Caco-2 (cell line): ENCODE measurements at regions not wholly inside any gene's neighbourhood (a gene's known extent, or its start where the extent isn't known, plus 50 kb on each side); places are given as distances from the start of the nearest gene placed in this dataset.

Experiments
- BruUV-seq: library from RNA; stranded (reverse); fragments of 400-500 nt; replicated peaks from 2 replicates; lab custom pipeline; 2021; lab: Mats Ljungman, UMichigan
- CTCF ChIA-PET: fragments of 300-600 bp; sonication (Branson Sonifier 250); formaldehyde crosslinking; loops from one replicate; lab custom pipeline; 2022; ENCODE audit warnings: antibody characterized with exemption; lab: Charles Lee
- POLR2A ChIA-PET: fragments of 300-600 bp; sonication (Branson Sonifier 250); formaldehyde crosslinking; loops from one replicate; lab custom pipeline; 2022; ENCODE audit warnings: antibody characterized with exemption; lab: Charles Lee
- DNase-seq, 2 experiments: peaks; one replicate each; pipeline versions ENCODE4 v3.0.0 to v3.0.0-alpha.2; 2020 to 2022
- H3K27me3 ChIP-seq: replicated peaks from 2 replicates; pipeline ENCODE4 v1.6.0; 2011; ENCODE audit warnings: low read length; ENCODE audit not compliant: control insufficient read depth, insufficient read depth
- H3K36me3 ChIP-seq: 2 replicates; pipeline ENCODE4 v1.5.1; 2011; ENCODE audit warnings: low read length; ENCODE audit not compliant: control insufficient read depth, insufficient read depth
- H3K4me1 ChIP-seq: fragments of 250-450 bp; sonication (Bioruptor Pico); 2 replicates; pipeline ENCODE4 v1.5.1; 2020; ENCODE audit warnings: mild to moderate bottlenecking
- H3K4me3 ChIP-seq: 2 replicates; pipeline ENCODE4 v1.5.1; 2011; ENCODE audit warnings: low read depth, mild to moderate bottlenecking, control low read depth, low read length
- H3K9me3 ChIP-seq: fragments of 250-450 bp; sonication (Bioruptor Pico); 2 replicates; pipeline ENCODE4 v1.5.1; 2020; ENCODE audit warnings: mild to moderate bottlenecking, moderate library complexity
- H3K27ac Mint-ChIP-seq: one replicate; pipeline ENCODE4 v1.8.0; 2022; ENCODE audit warnings: mixed read lengths; ENCODE audit not compliant: unreplicated experiment
- H3K27me3 Mint-ChIP-seq: one replicate; pipeline ENCODE4 v1.8.0; 2022; ENCODE audit warnings: mixed read lengths; ENCODE audit not compliant: insufficient read depth, unreplicated experiment
- H3K36me3 Mint-ChIP-seq: one replicate; pipeline ENCODE4 v1.8.0; 2022; ENCODE audit warnings: mild to moderate bottlenecking, mixed read lengths; ENCODE audit not compliant: insufficient read depth, unreplicated experiment
- H3K4me1 Mint-ChIP-seq: one replicate; pipeline ENCODE4 v1.8.0; 2022; ENCODE audit warnings: low read depth, mixed read lengths; ENCODE audit not compliant: unreplicated experiment
- H3K4me3 Mint-ChIP-seq: one replicate; pipeline ENCODE4 v1.8.0; 2022; ENCODE audit warnings: mild to moderate bottlenecking, moderate library complexity, mixed read lengths; ENCODE audit not compliant: unreplicated experiment
- H3K9me3 Mint-ChIP-seq: one replicate; pipeline ENCODE4 v1.8.0; 2022; ENCODE audit warnings: mixed read lengths; ENCODE audit not compliant: unreplicated experiment
- CTCF ChIP-seq, 2 experiments: fragments of 200-600 bp in 1 of 2; IDR thresholded peaks; 1 replicate in 1 of 2; 2 replicates in 1 of 2; pipeline versions ENCODE4 v1.5.1 to v1.8.0; 2011 to 2022; ENCODE audit warnings: antibody characterized with exemption in 1 of 2, control low read depth in 1 of 2, inconsistent platforms in 1 of 2, low read depth in 1 of 2, low read length in 1 of 2, mild to moderate bottlenecking in 1 of 2, moderate library complexity in 1 of 2; ENCODE audit not compliant: insufficient read depth in 1 of 2, severe bottlenecking in 1 of 2, unreplicated experiment in 1 of 2
- intact Hi-C: fragments of 100-400 bp; cut with micrococcal nuclease; formaldehyde crosslinking; loops from one replicate; pipeline ENCODE4 v1.10.0; 2022; ENCODE audit not compliant: unreplicated experiment

- Mint-ChIP-seq H3K36me3 (no peaks in the 10 kb centered on the region), H3K27me3 (peaks cover 2% of the 10 kb centered on the region), H3K4me3 (no peak overlapping the region), H3K9me3 (peaks cover 9% of the 10 kb centered on the region), H3K27ac (no peak overlapping the region), H3K4me1 (no peaks in the 10 kb centered on the region)
- no peaks in the 10 kb centered on the region for H3K36me3 ChIP-seq
- no peak for DNase-seq
- ChIA-PET POLR2A (no interaction called here), CTCF (no interaction called here)
- no peaks in the 10 kb centered on the region for H3K9me3 ChIP-seq
- H3K4me3 ChIP-seq: no peak overlapping the region
- no peak for TF ChIP-seq CTCF (IDR thresholded peaks at IDR 0.05; ENCODE audit: insufficient read depth in 1 of 2, low read depth in 1 of 2, low read length in 1 of 2, severe bottlenecking in 1 of 2, unreplicated experiment in 1 of 2)
- intact Hi-C loops: no loop called here
- no peaks in the 10 kb centered on the region for H3K4me1 ChIP-seq
- no peaks in the 10 kb centered on the region for H3K27me3 ChIP-seq
- BruUV-seq: no TSS peak
These were observed 148.7 kb downstream of the KCTD12 start for GRCh38 chr13:76737526-76737925.

GRCh38 chr13:76735641-76736040, 150.6 kb downstream of the KCTD12 start:
- Mint-ChIP-seq H3K36me3 (no peaks in the 10 kb centered on the region), H3K4me1 (no peaks in the 10 kb centered on the region)
- no TSS peak for BruUV-seq

GRCh38 chr13:76733671-76734070, 152.5 kb downstream of the KCTD12 start:
- no peak overlapping the region for H3K4me3 ChIP-seq
- H3K27ac Mint-ChIP-seq: no peak overlapping the region
- CTCF ChIA-PET: interaction anchor here (0.7 kb wide), 1 partner anchor 606 kb away, joined by 7 read pairs; no protein-coding TSS in a partner anchor
- H3K4me3 Mint-ChIP-seq: no peak overlapping the region
- no peaks in the 10 kb centered on the region for H3K9me3 ChIP-seq
- H3K27me3 Mint-ChIP-seq: peaks cover 3% of the 10 kb centered on the region
- no peaks in the 10 kb centered on the region for H3K27me3 ChIP-seq
- no peak for DNase-seq
- H3K9me3 Mint-ChIP-seq: no peaks in the 10 kb centered on the region
- BruUV-seq: no TSS peak
- TF ChIP-seq CTCF (IDR thresholded peaks at IDR 0.05; ENCODE audit: insufficient read depth in 1 of 2, low read depth in 1 of 2, low read length in 1 of 2, severe bottlenecking in 1 of 2, unreplicated experiment in 1 of 2): no peak
- intact Hi-C loops: no loop called here
- no peaks in the 10 kb centered on the region for H3K36me3 Mint-ChIP-seq
- POLR2A ChIA-PET: no interaction called here
- no peaks in the 10 kb centered on the region for H3K4me1 ChIP-seq
- no peaks in the 10 kb centered on the region for H3K4me1 Mint-ChIP-seq
- H3K36me3 ChIP-seq: no peaks in the 10 kb centered on the region

More at GRCh38 chr13:76735641-76736040, 150.6 kb downstream of the KCTD12 start:
- ChIA-PET CTCF (no interaction called here), POLR2A (no interaction called here)
- no peak for TF ChIP-seq CTCF (IDR thresholded peaks at IDR 0.05; ENCODE audit: insufficient read depth in 1 of 2, low read depth in 1 of 2, low read length in 1 of 2, severe bottlenecking in 1 of 2, unreplicated experiment in 1 of 2)
- H3K4me3 Mint-ChIP-seq: no peak overlapping the region
- H3K36me3 ChIP-seq: no peaks in the 10 kb centered on the region
- peaks cover 2% of the 10 kb centered on the region for H3K27me3 Mint-ChIP-seq
- no peak overlapping the region for H3K4me3 ChIP-seq
- H3K27me3 ChIP-seq: no peaks in the 10 kb centered on the region
- DNase-seq: no peak
- H3K9me3 ChIP-seq: no peaks in the 10 kb centered on the region
- intact Hi-C loops: no loop called here
- no peaks in the 10 kb centered on the region for H3K4me1 ChIP-seq
- peaks cover 3% of the 10 kb centered on the region for H3K9me3 Mint-ChIP-seq
- no peak overlapping the region for H3K27ac Mint-ChIP-seq
